Gastrocnemius medialis (tissue), 4 donors: ENCODE measurements at regions not wholly inside any gene's neighbourhood (a gene's known extent, or its start where the extent isn't known, plus 50 kb on each side); places are given as distances from the start of the nearest gene placed in this dataset.

Experiments used
- POLR2A ChIP-seq, 2 donors: fragments of 450-650 bp; IDR thresholded peaks; one replicate each; pipeline ENCODE4 v1.6.1; 2017; ENCODE audit warnings: antibody characterized with exemption in 2 of 2, mild to moderate bottlenecking in 2 of 2, moderate library complexity in 2 of 2
- TF ChIP-seq, protein P1 (sequence below), 5 experiments: fragments of 450-650 bp in 3 of 5; fragments of 200-600 bp in 2 of 5; sonication (generic) in 2 of 5; IDR thresholded peaks in 4 of 5; conservative IDR thresholded peaks in 1 of 5; 1 replicate in 4 of 5; 2 replicates in 1 of 5; pipeline ENCODE4 v1.5.1; 2016 to 2019; ENCODE audit warnings: antibody characterized with exemption in 5 of 5, mild to moderate bottlenecking in 3 of 5, moderate library complexity in 3 of 5

DNA sequence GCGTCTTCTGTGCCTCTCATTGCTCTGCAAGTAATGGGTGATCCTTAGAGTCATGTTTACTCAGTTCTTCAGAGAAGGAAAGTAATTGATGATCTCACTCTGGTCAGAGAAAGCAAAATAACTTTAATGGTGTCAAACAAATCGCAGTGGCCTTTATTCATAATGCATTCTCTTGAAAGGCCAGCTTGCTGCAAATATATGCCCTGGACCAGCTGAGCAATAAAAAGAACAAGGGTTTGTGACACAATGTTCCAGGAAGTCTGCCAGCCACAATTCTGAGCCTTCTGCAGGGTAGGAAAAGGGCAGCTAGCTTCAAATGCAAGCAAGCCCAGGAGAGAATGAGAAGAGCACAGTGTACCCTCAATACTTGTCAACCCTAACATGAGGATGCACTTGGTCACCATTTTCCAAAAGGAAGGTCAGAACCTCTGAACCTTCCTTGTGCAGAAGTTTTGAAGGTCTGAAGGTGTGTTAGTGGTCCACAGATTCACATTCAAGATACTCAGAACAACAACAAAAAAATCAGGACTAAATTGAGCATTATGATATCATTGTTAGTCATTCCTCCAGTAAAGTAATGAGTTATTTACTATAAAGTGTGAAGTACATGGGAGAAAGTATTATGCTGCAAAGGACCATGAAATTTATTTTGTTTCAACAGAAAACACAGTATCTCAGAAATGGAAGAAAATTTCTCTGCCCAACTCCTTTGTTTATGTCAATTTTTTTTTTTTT lies 355.6 kb downstream of the PAX3 start:
- TF ChIP-seq POLR2A (IDR thresholded peaks at IDR 0.05): no peak
- TF ChIP-seq, protein P1, sequence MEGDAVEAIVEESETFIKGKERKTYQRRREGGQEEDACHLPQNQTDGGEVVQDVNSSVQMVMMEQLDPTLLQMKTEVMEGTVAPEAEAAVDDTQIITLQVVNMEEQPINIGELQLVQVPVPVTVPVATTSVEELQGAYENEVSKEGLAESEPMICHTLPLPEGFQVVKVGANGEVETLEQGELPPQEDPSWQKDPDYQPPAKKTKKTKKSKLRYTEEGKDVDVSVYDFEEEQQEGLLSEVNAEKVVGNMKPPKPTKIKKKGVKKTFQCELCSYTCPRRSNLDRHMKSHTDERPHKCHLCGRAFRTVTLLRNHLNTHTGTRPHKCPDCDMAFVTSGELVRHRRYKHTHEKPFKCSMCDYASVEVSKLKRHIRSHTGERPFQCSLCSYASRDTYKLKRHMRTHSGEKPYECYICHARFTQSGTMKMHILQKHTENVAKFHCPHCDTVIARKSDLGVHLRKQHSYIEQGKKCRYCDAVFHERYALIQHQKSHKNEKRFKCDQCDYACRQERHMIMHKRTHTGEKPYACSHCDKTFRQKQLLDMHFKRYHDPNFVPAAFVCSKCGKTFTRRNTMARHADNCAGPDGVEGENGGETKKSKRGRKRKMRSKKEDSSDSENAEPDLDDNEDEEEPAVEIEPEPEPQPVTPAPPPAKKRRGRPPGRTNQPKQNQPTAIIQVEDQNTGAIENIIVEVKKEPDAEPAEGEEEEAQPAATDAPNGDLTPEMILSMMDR (IDR thresholded peaks at IDR 0.05 in 4 of 5, conservative IDR thresholded peaks at IDR 0.05 in 1 of 5): no peak
